ENCODE measurements at regions not wholly inside any gene's neighbourhood (a gene's known extent, or its start where the extent isn't known, plus 50 kb on each side); places are given as distances from the start of the nearest gene placed in this dataset.

DNA sequence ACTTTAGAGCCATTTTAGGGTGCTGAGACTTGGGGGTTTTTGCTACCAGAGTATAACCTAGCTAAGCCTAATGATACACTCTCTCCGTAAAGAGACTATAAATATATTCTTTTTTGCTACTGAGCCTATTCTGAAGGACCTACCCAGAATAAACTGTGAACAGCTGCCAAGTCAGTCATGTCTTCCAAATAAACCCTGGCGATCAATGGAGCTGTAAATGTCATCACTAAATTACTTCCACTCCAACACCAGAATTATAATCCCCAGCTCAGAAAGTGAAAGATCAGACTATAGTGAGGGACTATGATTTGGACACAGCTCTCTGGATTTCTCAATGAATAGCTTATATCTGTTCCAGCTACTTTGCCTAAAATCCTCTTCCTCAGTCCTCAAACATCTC is 178.9 kb downstream of the METTL4 start:
- WGBS: 86% methylated on average over 2 of the region's 2 CpGs
- no peak overlapping the region for H3K9ac ChIP-seq (ENCODE audit: low read depth in 1 of 2, low read length in 2 of 2)
- TF ChIP-seq, protein P1, sequence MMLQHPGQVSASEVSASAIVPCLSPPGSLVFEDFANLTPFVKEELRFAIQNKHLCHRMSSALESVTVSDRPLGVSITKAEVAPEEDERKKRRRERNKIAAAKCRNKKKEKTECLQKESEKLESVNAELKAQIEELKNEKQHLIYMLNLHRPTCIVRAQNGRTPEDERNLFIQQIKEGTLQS (IDR thresholded peaks at IDR 0.05): no peak
- TF ChIP-seq GABPA (IDR thresholded peaks at IDR 0.05 in 1 of 2, conservative IDR thresholded peaks at IDR 0.05 in 1 of 2) (no peak), EGR1 (IDR thresholded peaks at IDR 0.05; ENCODE audit: low read depth in 2 of 2) (no peak), HNF4A (conservative IDR thresholded peaks at IDR 0.05) (no peak), YY1 (IDR thresholded peaks at IDR 0.05) (no peak), NR2F2 (IDR thresholded peaks at IDR 0.05) (no peak), FOXA2 (IDR thresholded peaks at IDR 0.05) (no peak), JUND (IDR thresholded peaks at IDR 0.05) (no peak), RXRA (IDR thresholded peaks at IDR 0.05) (no peak), RAD21 (IDR thresholded peaks at IDR 0.05) (no peak), TAF1 (conservative IDR thresholded peaks at IDR 0.05) (no peak)
- TF ChIP-seq, protein P2, sequence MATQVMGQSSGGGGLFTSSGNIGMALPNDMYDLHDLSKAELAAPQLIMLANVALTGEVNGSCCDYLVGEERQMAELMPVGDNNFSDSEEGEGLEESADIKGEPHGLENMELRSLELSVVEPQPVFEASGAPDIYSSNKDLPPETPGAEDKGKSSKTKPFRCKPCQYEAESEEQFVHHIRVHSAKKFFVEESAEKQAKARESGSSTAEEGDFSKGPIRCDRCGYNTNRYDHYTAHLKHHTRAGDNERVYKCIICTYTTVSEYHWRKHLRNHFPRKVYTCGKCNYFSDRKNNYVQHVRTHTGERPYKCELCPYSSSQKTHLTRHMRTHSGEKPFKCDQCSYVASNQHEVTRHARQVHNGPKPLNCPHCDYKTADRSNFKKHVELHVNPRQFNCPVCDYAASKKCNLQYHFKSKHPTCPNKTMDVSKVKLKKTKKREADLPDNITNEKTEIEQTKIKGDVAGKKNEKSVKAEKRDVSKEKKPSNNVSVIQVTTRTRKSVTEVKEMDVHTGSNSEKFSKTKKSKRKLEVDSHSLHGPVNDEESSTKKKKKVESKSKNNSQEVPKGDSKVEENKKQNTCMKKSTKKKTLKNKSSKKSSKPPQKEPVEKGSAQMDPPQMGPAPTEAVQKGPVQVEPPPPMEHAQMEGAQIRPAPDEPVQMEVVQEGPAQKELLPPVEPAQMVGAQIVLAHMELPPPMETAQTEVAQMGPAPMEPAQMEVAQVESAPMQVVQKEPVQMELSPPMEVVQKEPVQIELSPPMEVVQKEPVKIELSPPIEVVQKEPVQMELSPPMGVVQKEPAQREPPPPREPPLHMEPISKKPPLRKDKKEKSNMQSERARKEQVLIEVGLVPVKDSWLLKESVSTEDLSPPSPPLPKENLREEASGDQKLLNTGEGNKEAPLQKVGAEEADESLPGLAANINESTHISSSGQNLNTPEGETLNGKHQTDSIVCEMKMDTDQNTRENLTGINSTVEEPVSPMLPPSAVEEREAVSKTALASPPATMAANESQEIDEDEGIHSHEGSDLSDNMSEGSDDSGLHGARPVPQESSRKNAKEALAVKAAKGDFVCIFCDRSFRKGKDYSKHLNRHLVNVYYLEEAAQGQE (IDR thresholded peaks at IDR 0.05): no peak
- TF ChIP-seq, protein P3, sequence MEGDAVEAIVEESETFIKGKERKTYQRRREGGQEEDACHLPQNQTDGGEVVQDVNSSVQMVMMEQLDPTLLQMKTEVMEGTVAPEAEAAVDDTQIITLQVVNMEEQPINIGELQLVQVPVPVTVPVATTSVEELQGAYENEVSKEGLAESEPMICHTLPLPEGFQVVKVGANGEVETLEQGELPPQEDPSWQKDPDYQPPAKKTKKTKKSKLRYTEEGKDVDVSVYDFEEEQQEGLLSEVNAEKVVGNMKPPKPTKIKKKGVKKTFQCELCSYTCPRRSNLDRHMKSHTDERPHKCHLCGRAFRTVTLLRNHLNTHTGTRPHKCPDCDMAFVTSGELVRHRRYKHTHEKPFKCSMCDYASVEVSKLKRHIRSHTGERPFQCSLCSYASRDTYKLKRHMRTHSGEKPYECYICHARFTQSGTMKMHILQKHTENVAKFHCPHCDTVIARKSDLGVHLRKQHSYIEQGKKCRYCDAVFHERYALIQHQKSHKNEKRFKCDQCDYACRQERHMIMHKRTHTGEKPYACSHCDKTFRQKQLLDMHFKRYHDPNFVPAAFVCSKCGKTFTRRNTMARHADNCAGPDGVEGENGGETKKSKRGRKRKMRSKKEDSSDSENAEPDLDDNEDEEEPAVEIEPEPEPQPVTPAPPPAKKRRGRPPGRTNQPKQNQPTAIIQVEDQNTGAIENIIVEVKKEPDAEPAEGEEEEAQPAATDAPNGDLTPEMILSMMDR (IDR thresholded peaks at IDR 0.05; ENCODE audit: low read depth, low read length, missing input control): no peak
- TF ChIP-seq, protein P4, sequence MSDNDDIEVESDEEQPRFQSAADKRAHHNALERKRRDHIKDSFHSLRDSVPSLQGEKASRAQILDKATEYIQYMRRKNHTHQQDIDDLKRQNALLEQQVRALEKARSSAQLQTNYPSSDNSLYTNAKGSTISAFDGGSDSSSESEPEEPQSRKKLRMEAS (IDR thresholded peaks at IDR 0.05): no peak

DNA sequence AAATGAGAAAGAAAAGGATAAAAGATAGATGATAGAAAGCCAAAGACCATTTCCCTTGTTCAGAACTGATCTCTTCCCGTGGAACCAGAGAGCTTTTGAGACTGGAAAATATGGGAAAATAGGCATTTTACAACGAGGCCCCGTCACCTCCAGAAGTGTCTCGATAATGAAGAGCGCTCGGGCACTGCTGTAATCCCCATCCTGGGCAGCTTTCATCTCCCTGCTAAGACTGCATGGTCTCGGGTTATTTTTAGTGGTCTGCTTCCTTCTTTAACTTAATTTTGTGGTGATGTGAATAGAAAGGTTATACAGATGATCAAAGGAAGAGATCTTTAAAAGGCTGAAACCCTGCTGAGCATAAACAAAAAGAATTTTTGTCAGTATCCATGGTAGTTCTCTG is 176.6 kb downstream of the METTL4 start:
- H3K27ac ChIP-seq (ENCODE audit: low read depth in 1 of 2, low read length in 2 of 2): no peak overlapping the region
- H3K4me1 ChIP-seq (ENCODE audit: control insufficient read depth in 4 of 4, insufficient read depth in 4 of 4, low read length in 3 of 4): no peaks in the 10 kb centered on the region
- H3K4me3 ChIP-seq (ENCODE audit: low read depth in 1 of 3, low read length in 3 of 3): no peak overlapping the region
- no peaks in the 10 kb centered on the region for H3K9me3 ChIP-seq (ENCODE audit: control insufficient read depth in 4 of 4, low read length in 3 of 4)
- 84% methylated on average over 7 of the region's 7 CpGs for WGBS
- no peaks in the 10 kb centered on the region for H3K27me3 ChIP-seq (ENCODE audit: control insufficient read depth in 4 of 4, insufficient read depth in 4 of 4, low read length in 3 of 4)
- H3K9ac ChIP-seq (ENCODE audit: low read depth in 1 of 2, low read length in 2 of 2): no peak overlapping the region
- no peaks in the 10 kb centered on the region for H3K36me3 ChIP-seq (ENCODE audit: control insufficient read depth in 4 of 4, insufficient read depth in 3 of 4, low read depth in 1 of 4, low read length in 3 of 4)
- no peak for DNase-seq (ENCODE audit: low spot score)
- TF ChIP-seq RAD21 (IDR thresholded peaks at IDR 0.05) (no peak), RXRA (IDR thresholded peaks at IDR 0.05) (no peak), SP1 (IDR thresholded peaks at IDR 0.05) (no peak), YY1 (IDR thresholded peaks at IDR 0.05) (no peak), GABPA (IDR thresholded peaks at IDR 0.05 in 1 of 2, conservative IDR thresholded peaks at IDR 0.05 in 1 of 2) (no peak), FOXA1 (IDR thresholded peaks at IDR 0.05) (no peak), TAF1 (conservative IDR thresholded peaks at IDR 0.05) (no peak)
- TF ChIP-seq, protein P3 (IDR thresholded peaks at IDR 0.05; ENCODE audit: low read depth, low read length, missing input control): no peak
- TF ChIP-seq, protein P1 (IDR thresholded peaks at IDR 0.05): no peak
- TF ChIP-seq, protein P2 (IDR thresholded peaks at IDR 0.05): no peak
- TF ChIP-seq, protein P4 (IDR thresholded peaks at IDR 0.05): no peak
- TF ChIP-seq, protein P5, sequence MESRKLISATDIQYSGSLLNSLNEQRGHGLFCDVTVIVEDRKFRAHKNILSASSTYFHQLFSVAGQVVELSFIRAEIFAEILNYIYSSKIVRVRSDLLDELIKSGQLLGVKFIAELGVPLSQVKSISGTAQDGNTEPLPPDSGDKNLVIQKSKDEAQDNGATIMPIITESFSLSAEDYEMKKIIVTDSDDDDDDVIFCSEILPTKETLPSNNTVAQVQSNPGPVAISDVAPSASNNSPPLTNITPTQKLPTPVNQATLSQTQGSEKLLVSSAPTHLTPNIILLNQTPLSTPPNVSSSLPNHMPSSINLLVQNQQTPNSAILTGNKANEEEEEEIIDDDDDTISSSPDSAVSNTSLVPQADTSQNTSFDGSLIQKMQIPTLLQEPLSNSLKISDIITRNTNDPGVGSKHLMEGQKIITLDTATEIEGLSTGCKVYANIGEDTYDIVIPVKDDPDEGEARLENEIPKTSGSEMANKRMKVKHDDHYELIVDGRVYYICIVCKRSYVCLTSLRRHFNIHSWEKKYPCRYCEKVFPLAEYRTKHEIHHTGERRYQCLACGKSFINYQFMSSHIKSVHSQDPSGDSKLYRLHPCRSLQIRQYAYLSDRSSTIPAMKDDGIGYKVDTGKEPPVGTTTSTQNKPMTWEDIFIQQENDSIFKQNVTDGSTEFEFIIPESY (IDR thresholded peaks at IDR 0.05): no peak

More for the DNA sequence above, 178.9 kb downstream of the METTL4 start:
- no peaks in the 10 kb centered on the region for H3K4me1 ChIP-seq (ENCODE audit: control insufficient read depth in 4 of 4, insufficient read depth in 4 of 4, low read length in 3 of 4)
- no peak overlapping the region for H3K4me3 ChIP-seq (ENCODE audit: low read depth in 1 of 3, low read length in 3 of 3)
- H3K27ac ChIP-seq (ENCODE audit: low read depth in 1 of 2, low read length in 2 of 2): no peak overlapping the region
- H3K9me3 ChIP-seq (ENCODE audit: control insufficient read depth in 4 of 4, low read length in 3 of 4): no peaks in the 10 kb centered on the region
- DNase-seq (ENCODE audit: low spot score): no peak
- no peaks in the 10 kb centered on the region for H3K36me3 ChIP-seq (ENCODE audit: control insufficient read depth in 4 of 4, insufficient read depth in 3 of 4, low read depth in 1 of 4, low read length in 3 of 4)
- H3K27me3 ChIP-seq (ENCODE audit: control insufficient read depth in 4 of 4, insufficient read depth in 4 of 4, low read length in 3 of 4): no peaks in the 10 kb centered on the region
